SK-N-SH (cell line): ENCODE measurements at regions not wholly inside any gene's neighbourhood (a gene's known extent, or its start where the extent isn't known, plus 50 kb on each side); places are given as distances from the start of the nearest gene placed in this dataset.

ENCODE experiments used
- CTCF ChIA-PET: fragments of 300-600, 350-600 bp; formaldehyde crosslinking; extraction: SDS; loops from one replicate; lab custom pipeline; 2021; lab: Yijun Ruan, JAX
- POLR2A ChIA-PET: fragments of 350-600 bp; sonication (Branson Sonifier 250); formaldehyde crosslinking; extraction: SDS; loops from one replicate; lab custom pipeline; 2020; ENCODE audit warnings: antibody characterized with exemption, inconsistent platforms; lab: Yijun Ruan, JAX
- DNase-seq: peaks from one replicate; pipeline ENCODE4 v3.0.0; 2012
- H2AFZ ChIP-seq: fragments of 200-600 bp; sonication (generic); 2 replicates; pipeline ENCODE4 v1.8.1; 2016; ENCODE audit warnings: antibody characterized with exemption, mild to moderate bottlenecking, low read depth
- H3F3A ChIP-seq: fragments of 200-600 bp; sonication (generic); replicated peaks from 2 replicates; pipeline ENCODE3; 2016; ENCODE audit warnings: antibody characterized with exemption, mild to moderate bottlenecking; ENCODE audit not compliant: insufficient read depth
- H3K27ac ChIP-seq, 2 experiments: fragments of 200-500 bp in 1 of 2; fragments of 200-600 bp in 1 of 2; sonication (Bioruptor generic) in 1 of 2; sonication (generic), shearing (Covaris generic) in 1 of 2; 2 replicates each; pipeline versions ENCODE4 v1.5.1 to v1.6.1; 2014 to 2016; ENCODE audit warnings: low read depth in 2 of 2, inconsistent platforms in 1 of 2, low read length in 1 of 2, mild to moderate bottlenecking in 1 of 2, mixed read lengths in 1 of 2
- H3K27me3 ChIP-seq: fragments of 200-600 bp; sonication (generic), shearing (Covaris generic); 2 replicates; pipeline ENCODE4 v1.6.1; 2016; ENCODE audit warnings: mixed run types; ENCODE audit not compliant: insufficient read depth
- H3K36me3 ChIP-seq, 2 experiments: fragments of 200-500 bp in 1 of 2; fragments of 200-600 bp in 1 of 2; sonication (Bioruptor generic) in 1 of 2; sonication (generic) in 1 of 2; replicated peaks in 1 of 2; 2 replicates each; pipeline versions ENCODE3 to v1.5.1; 2014 to 2016; ENCODE audit warnings: low read length in 1 of 2, mild to moderate bottlenecking in 1 of 2; ENCODE audit not compliant: insufficient read depth in 2 of 2, control insufficient read depth in 1 of 2
- H3K4me1 ChIP-seq, 2 experiments: fragments of 200-500 bp in 1 of 2; fragments of 200-600 bp in 1 of 2; sonication (Bioruptor generic) in 1 of 2; sonication (generic), shearing (Covaris generic) in 1 of 2; 2 replicates each; pipeline versions ENCODE4 v1.5.1 to v1.6.1; 2014 to 2016; ENCODE audit warnings: low read depth in 1 of 2, low read length in 1 of 2, mixed run types in 1 of 2; ENCODE audit not compliant: insufficient read depth in 2 of 2, control insufficient read depth in 1 of 2
- H3K4me2 ChIP-seq: fragments of 200-600 bp; sonication (generic), shearing (Covaris generic); 2 replicates; pipeline ENCODE4 v1.6.1; 2017; ENCODE audit warnings: mixed run types
- H3K4me3 ChIP-seq, 2 experiments: fragments of 200-500 bp in 1 of 2; fragments of 200-600 bp in 1 of 2; sonication (Bioruptor generic) in 1 of 2; sonication (generic), shearing (Covaris generic) in 1 of 2; 2 replicates each; pipeline versions ENCODE4 v1.5.1 to v1.8.1; 2014 to 2016; ENCODE audit warnings: low read depth in 2 of 2, inconsistent platforms in 1 of 2, low read length in 1 of 2, mild to moderate bottlenecking in 1 of 2, mixed read lengths in 1 of 2, moderate library complexity in 1 of 2
- H3K79me2 ChIP-seq: fragments of 200-600 bp; sonication (generic); 2 replicates; pipeline ENCODE4 v1.8.1; 2017; ENCODE audit warnings: mild to moderate bottlenecking; ENCODE audit not compliant: insufficient read depth
- H3K9ac ChIP-seq: fragments of 200-600 bp; sonication (generic); 2 replicates; pipeline ENCODE4 v1.6.1; 2017; ENCODE audit warnings: mixed run types
- H3K9me2 ChIP-seq: fragments of 200-600 bp; sonication (generic); 2 replicates; pipeline ENCODE4 v1.6.1; 2017; ENCODE audit warnings: mixed run types
- H3K9me3 ChIP-seq: fragments of 200-600 bp; sonication (generic); 2 replicates; pipeline ENCODE4 v1.6.1; 2017; ENCODE audit warnings: mixed run types, mild to moderate bottlenecking, moderate library complexity
- H4K20me1 ChIP-seq: fragments of 200-600 bp; sonication (generic); 2 replicates; pipeline ENCODE4 v1.6.1; 2017; ENCODE audit warnings: mild to moderate bottlenecking, mixed run types; ENCODE audit not compliant: insufficient read depth
- EP300 ChIP-seq, 2 experiments: IDR thresholded peaks; 2 replicates each; pipeline versions ENCODE4 v1.4.0 to v1.6.1; 2012; ENCODE audit warnings: borderline replicate concordance in 1 of 2, low read depth in 1 of 2, low read length in 1 of 2
- FOSL2 ChIP-seq: IDR thresholded peaks from 2 replicates; pipeline ENCODE4 v1.4.0; 2012; ENCODE audit warnings: low read depth, mild to moderate bottlenecking, moderate library complexity, borderline replicate concordance
- FOXM1 ChIP-seq: IDR thresholded peaks from 2 replicates; pipeline ENCODE4 v1.4.0; 2012; ENCODE audit warnings: low read depth, mild to moderate bottlenecking
- IRF3 ChIP-seq: fragments of 150-350 bp; IDR thresholded peaks from 2 replicates; pipeline ENCODE4 v1.6.1; 2016; ENCODE audit warnings: mild to moderate bottlenecking, low read depth, low read length
- MXI1 ChIP-seq: IDR thresholded peaks from 2 replicates; pipeline ENCODE4 v1.6.1; 2012; ENCODE audit warnings: mild to moderate bottlenecking, low read depth, low read length, improper control_type of control experiment
- NFIC ChIP-seq: IDR thresholded peaks from 2 replicates; pipeline ENCODE4 v1.4.0; 2012; ENCODE audit warnings: borderline replicate concordance
- RAD21 ChIP-seq: IDR thresholded peaks from 2 replicates; pipeline ENCODE4 v1.6.1; 2012; ENCODE audit warnings: mild to moderate bottlenecking, low read length
- RCOR1 ChIP-seq: fragments of 150-350 bp; IDR thresholded peaks from 2 replicates; pipeline ENCODE4 v1.6.1; 2017; ENCODE audit warnings: antibody characterized with exemption, low read length
- RFX5 ChIP-seq: IDR thresholded peaks from 2 replicates; pipeline ENCODE4 v1.6.1; 2012; ENCODE audit warnings: mild to moderate bottlenecking, improper control_type of control experiment, low read length
- SIN3A ChIP-seq: IDR thresholded peaks from 2 replicates; pipeline ENCODE4 v1.6.1; 2012; ENCODE audit warnings: low read depth, mild to moderate bottlenecking, low read length, moderate library complexity, borderline replicate concordance
- ZBTB33 ChIP-seq: IDR thresholded peaks from 2 replicates; pipeline ENCODE4 v1.4.0; 2012; ENCODE audit warnings: low read depth, borderline replicate concordance
- WGBS: methylation state at CpG from one replicate; pipeline ENCODE4 v1.1.6; 2017; ENCODE audit warnings: low lambda C conversion rate; 5-methylcytosine and 5-hydroxymethylcytosine counted together
- TF ChIP-seq, protein P1 (sequence below): IDR thresholded peaks from 2 replicates; pipeline ENCODE4; 2012

DNA sequence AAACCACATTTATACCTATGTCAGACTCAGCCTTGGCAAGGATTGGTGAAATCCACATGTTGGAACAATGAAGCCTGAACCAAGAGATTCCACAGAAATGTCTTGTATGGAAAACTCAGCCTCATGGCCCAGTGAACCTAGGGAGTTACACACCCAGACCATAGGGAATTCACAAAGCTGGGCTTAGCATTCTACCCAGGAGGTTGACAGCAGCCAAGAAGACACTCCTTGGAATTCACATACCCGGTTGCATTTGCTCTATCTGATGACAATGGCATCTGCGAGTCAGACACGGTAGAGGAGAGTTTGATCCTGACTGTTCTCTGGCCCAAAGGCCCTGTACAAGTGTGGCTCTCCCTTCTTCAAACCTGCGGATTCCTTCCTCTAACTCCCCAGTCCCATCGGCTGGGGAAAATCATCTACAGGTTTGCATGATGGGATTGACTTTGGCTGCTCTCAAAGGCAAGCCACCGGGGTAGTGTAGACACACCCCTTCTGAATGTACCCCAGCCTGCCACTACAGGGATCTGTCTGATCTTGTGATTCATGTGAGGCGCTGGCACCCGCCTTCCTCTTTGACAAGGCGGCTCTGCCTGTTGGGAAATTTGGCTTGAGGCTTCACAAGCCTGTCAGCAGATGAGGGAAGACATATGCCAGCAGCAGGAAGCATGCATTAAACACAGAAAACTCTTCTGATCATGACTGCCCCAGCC lies 297.3 kb upstream of the KAZN start:
- ChIA-PET POLR2A (no interaction called here), CTCF (no interaction called here)
- Histone ChIP-seq H3K4me1 (no peaks in the 10 kb centered on the region; a peak in 1 of 4 replicates), H2AFZ (no peak overlapping the region), H3K4me2 (no peak overlapping the region), H3K27me3 (no peaks in the 10 kb centered on the region), H3K4me3 (no peak overlapping the region), H3K9me2 (no peaks in the 10 kb centered on the region), H3K9ac (no peak overlapping the region), H3K27ac (no peak overlapping the region), H4K20me1 (no peaks in the 10 kb centered on the region), H3F3A (no peaks in the 10 kb centered on the region), H3K79me2 (no peaks in the 10 kb centered on the region), H3K9me3 (no peaks in the 10 kb centered on the region), H3K36me3 (no peaks in the 10 kb centered on the region)
- TF ChIP-seq MXI1 (no peak), EP300 (IDR thresholded peaks at IDR 0.05; ENCODE audit: borderline replicate concordance in 1 of 2, low read depth in 1 of 2, low read length in 1 of 2) (peak in 1 of 2 experiments; percentile 40; a peak in 1 of 4 replicates), FOSL2 (no peak), RAD21 (no peak; the same call in 1 of the 2 replicates), FOXM1 (no peak)
- DNase-seq: peak; percentile 23
- WGBS: 8% methylated on average over 9 of the region's 9 CpGs

DNA sequence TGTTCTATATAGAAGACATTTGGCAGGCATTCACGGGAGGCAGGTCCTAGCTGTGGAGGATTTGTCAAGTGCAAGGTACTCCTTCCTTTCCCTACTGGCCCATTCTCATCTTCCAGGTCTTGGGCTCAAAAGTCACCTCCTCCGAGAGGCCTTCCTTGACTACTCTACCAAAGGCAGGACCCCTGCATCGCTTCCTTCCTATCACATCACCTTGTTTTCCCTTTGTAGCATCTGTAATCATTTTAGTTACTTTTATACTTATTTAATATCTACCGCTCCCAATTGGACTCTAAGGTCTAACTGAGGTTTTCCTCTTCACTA lies 296.8 kb upstream of the KAZN start:
- H3K9ac ChIP-seq: no peak overlapping the region
- no peaks in the 10 kb centered on the region for H3K9me3 ChIP-seq
- no peaks in the 10 kb centered on the region for H3K79me2 ChIP-seq
- CTCF ChIA-PET: no interaction called here
- no peak overlapping the region for H3K27ac ChIP-seq
- no peak for DNase-seq
- no peaks in the 10 kb centered on the region for H3K36me3 ChIP-seq
- no peaks in the 10 kb centered on the region; a peak in 1 of 4 replicates for H3K4me1 ChIP-seq
- WGBS: 10% methylated on average over 4 of the region's 4 CpGs
- no peaks in the 10 kb centered on the region for H3K27me3 ChIP-seq
- no peaks in the 10 kb centered on the region for H4K20me1 ChIP-seq
- H3K4me3 ChIP-seq: no peak overlapping the region
- no peaks in the 10 kb centered on the region for H3F3A ChIP-seq
- no peak overlapping the region for H3K4me2 ChIP-seq
- POLR2A ChIA-PET: no interaction called here
- no peak for TF ChIP-seq FOXM1
- no peak for TF ChIP-seq NFIC
- no peak for TF ChIP-seq RFX5
- TF ChIP-seq, protein P1, sequence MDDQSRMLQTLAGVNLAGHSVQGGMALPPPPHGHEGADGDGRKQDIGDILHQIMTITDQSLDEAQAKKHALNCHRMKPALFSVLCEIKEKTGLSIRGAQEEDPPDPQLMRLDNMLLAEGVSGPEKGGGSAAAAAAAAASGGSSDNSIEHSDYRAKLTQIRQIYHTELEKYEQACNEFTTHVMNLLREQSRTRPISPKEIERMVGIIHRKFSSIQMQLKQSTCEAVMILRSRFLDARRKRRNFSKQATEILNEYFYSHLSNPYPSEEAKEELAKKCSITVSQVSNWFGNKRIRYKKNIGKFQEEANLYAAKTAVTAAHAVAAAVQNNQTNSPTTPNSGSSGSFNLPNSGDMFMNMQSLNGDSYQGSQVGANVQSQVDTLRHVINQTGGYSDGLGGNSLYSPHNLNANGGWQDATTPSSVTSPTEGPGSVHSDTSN: no peak
- no peak for TF ChIP-seq SIN3A
- TF ChIP-seq RCOR1: no peak
- TF ChIP-seq ZBTB33: no peak
- no peak for TF ChIP-seq IRF3
- no peak for TF ChIP-seq RAD21
- TF ChIP-seq EP300 (IDR thresholded peaks at IDR 0.05; ENCODE audit: borderline replicate concordance in 1 of 2, low read depth in 1 of 2, low read length in 1 of 2): no peak
- TF ChIP-seq, all 33 proteins: peak for 0
- Histone ChIP-seq H3K9me2 (no peaks in the 10 kb centered on the region), H2AFZ (no peak overlapping the region)
